ENCODE measurements at regions not wholly inside any gene's neighbourhood (a gene's known extent, or its start where the extent isn't known, plus 50 kb on each side); places are given as distances from the start of the nearest gene placed in this dataset.

DNA sequence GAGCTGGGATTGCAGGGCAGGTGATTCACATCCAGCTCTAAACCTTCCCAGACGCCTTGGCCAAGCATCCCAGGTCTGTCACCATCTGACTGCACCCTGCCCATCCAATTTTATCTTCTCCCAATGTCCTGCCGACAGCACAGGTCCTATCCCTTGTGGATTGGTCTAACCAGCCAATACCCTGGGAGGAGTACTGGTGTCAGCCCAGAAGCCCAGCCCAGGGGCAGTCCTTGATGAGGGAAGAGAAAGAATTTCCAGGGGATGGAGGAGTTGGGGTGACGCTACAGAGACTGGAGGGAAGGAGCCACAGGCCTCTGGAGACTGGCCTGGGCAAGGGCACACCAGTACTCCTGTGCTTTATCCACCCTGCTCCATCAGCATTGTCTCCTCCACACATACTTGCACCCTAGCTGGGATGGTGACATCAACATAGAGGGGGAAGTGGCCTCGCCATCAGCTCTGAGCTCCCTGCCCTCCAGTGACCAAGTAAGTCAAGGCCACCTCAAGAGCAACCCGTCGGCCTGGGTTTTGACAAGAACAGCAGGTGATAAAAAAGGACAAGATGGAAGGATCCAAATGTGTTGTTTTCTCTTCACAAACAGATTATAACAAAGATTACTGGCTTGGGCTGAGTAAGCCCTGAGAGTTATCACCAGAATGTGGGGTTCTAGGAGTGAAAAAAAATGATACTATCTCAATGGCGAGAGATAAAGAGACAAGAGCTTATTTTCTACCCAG lies 114.6 kb downstream of the AQP9 start:
- Histone ChIP-seq H3K27ac (no peak overlapping the region), H3K4me2 (no peak overlapping the region), H4K20me1 (ENCODE audit: insufficient read depth) (no peaks in the 10 kb centered on the region), H3K36me3 (ENCODE audit: insufficient read depth) (no peaks in the 10 kb centered on the region), H3K27me3 (ENCODE audit: insufficient read depth, low read depth) (no peaks in the 10 kb centered on the region), H2AFZ (ENCODE audit: low read depth) (no peak overlapping the region), H3K4me3 (IDR thresholded peaks at IDR 0.05; ENCODE audit: insufficient read depth, low read depth, low read length) (no peak overlapping the region), H3K4me1 (ENCODE audit: low read depth, poor library complexity, severe bottlenecking) (no peaks in the 10 kb centered on the region), H3K79me2 (ENCODE audit: insufficient read depth, low read depth) (no peaks in the 10 kb centered on the region), H3K9ac (no peak overlapping the region)
- TF ChIP-seq, protein P1, sequence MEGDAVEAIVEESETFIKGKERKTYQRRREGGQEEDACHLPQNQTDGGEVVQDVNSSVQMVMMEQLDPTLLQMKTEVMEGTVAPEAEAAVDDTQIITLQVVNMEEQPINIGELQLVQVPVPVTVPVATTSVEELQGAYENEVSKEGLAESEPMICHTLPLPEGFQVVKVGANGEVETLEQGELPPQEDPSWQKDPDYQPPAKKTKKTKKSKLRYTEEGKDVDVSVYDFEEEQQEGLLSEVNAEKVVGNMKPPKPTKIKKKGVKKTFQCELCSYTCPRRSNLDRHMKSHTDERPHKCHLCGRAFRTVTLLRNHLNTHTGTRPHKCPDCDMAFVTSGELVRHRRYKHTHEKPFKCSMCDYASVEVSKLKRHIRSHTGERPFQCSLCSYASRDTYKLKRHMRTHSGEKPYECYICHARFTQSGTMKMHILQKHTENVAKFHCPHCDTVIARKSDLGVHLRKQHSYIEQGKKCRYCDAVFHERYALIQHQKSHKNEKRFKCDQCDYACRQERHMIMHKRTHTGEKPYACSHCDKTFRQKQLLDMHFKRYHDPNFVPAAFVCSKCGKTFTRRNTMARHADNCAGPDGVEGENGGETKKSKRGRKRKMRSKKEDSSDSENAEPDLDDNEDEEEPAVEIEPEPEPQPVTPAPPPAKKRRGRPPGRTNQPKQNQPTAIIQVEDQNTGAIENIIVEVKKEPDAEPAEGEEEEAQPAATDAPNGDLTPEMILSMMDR (conservative IDR thresholded peaks at IDR 0.05; ENCODE audit: low read depth, low read length), result no peak

GRCh38 chr15:58257776-58258325 lies 119.7 kb downstream of the AQP9 start:
- Histone ChIP-seq H4K20me1 (ENCODE audit: insufficient read depth) (no peaks in the 10 kb centered on the region), H3K4me2 (no peak overlapping the region), H2AFZ (ENCODE audit: low read depth) (no peak overlapping the region), H3K9ac (no peak overlapping the region), H3K4me3 (IDR thresholded peaks at IDR 0.05; ENCODE audit: insufficient read depth, low read depth, low read length) (no peak overlapping the region), H3K27me3 (ENCODE audit: insufficient read depth, low read depth) (no peaks in the 10 kb centered on the region), H3K36me3 (ENCODE audit: insufficient read depth) (no peaks in the 10 kb centered on the region), H3K4me1 (ENCODE audit: low read depth, poor library complexity, severe bottlenecking) (no peaks in the 10 kb centered on the region), H3K27ac (no peak overlapping the region), H3K79me2 (ENCODE audit: insufficient read depth, low read depth) (no peaks in the 10 kb centered on the region)
- TF ChIP-seq, protein P1 (conservative IDR thresholded peaks at IDR 0.05; ENCODE audit: low read depth, low read length), result no peak

DNA sequence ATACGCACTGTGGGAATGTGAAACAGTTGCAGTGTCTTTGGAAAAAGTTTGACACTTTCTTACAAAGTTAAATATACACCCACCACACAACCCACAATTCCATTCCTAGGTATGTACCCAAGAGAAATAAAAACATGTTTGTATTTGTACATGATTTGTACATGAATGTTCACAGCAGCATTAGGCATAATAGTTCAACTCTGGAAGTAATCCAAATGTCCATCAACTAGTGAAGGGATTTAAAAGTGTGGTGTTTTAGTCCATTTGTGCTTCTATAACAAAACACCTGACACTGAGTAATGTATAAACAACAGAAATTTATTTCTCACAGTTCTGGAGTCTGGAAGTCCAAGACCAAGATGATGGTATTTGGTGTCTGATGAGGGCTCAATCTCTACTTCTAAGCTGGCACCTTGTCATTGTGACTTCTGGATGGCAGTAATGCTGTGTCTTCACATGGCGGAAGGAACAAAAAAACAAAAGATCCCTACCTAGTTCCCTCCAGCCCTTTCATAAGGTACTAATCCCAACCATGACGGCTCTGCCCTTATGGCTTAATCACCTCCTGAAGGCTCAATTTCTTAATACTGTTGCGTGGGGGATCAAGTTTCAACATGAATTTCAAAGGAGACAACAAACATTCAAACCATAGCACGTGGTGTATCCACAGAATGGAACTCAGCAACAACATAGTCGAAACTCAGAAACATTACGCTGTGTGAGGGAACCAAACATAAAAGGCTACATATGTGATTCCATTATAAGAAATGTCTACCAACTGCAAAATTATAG lies 120.5 kb downstream of the AQP9 start:
- H2AFZ ChIP-seq (ENCODE audit: low read depth), result no peak overlapping the region
- no peaks in the 10 kb centered on the region for H3K36me3 ChIP-seq (ENCODE audit: insufficient read depth)
- TF ChIP-seq, protein P1 (conservative IDR thresholded peaks at IDR 0.05; ENCODE audit: low read depth, low read length), result no peak

DNA sequence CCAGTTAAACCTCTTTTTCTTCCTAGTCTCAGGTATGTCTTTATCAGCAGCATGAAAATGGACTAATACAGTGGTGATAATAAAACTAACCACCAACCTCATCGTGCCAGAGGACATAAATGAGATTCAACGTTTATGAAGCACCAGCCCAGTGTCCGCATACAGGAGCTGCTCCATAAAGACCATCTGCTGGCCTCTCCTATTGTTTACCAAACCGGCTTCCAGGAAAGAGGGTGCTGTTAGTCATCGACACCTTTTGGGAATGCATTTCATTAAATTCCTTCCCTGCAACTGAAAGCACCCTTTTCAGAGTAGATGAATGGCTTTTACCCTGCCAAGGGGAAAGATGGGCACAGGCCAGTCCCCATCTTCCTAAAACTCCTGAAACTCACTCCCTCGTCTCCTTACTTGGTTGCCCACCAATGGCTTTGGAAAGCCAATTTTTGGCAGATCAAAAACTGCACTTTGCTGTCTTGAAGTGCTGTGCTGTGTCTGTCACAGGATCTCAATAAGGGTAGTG lies 122.1 kb downstream of the AQP9 start:
- Histone ChIP-seq H2AFZ (ENCODE audit: low read depth) (no peak overlapping the region), H3K27ac (no peak overlapping the region), H3K4me3 (IDR thresholded peaks at IDR 0.05; ENCODE audit: insufficient read depth, low read depth, low read length) (no peak overlapping the region), H3K9ac (no peak overlapping the region), H3K36me3 (ENCODE audit: insufficient read depth) (no peaks in the 10 kb centered on the region), H3K4me1 (ENCODE audit: low read depth, poor library complexity, severe bottlenecking) (no peaks in the 10 kb centered on the region), H3K4me2 (no peak overlapping the region), H4K20me1 (ENCODE audit: insufficient read depth) (no peaks in the 10 kb centered on the region), H3K27me3 (ENCODE audit: insufficient read depth, low read depth) (no peaks in the 10 kb centered on the region), H3K79me2 (ENCODE audit: insufficient read depth, low read depth) (no peaks in the 10 kb centered on the region)
- TF ChIP-seq, protein P1 (conservative IDR thresholded peaks at IDR 0.05; ENCODE audit: low read depth, low read length), result no peak

More for the DNA sequence above, 120.5 kb downstream of the AQP9 start:
- Histone ChIP-seq H3K4me3 (IDR thresholded peaks at IDR 0.05; ENCODE audit: insufficient read depth, low read depth, low read length) (no peak overlapping the region), H4K20me1 (ENCODE audit: insufficient read depth) (no peaks in the 10 kb centered on the region), H3K27ac (no peak overlapping the region), H3K9ac (no peak overlapping the region), H3K4me2 (no peak overlapping the region), H3K4me1 (ENCODE audit: low read depth, poor library complexity, severe bottlenecking) (no peaks in the 10 kb centered on the region), H3K79me2 (ENCODE audit: insufficient read depth, low read depth) (no peaks in the 10 kb centered on the region), H3K27me3 (ENCODE audit: insufficient read depth, low read depth) (no peaks in the 10 kb centered on the region)
